Sigmoid colon (tissue), 6 donors: ENCODE measurements at regions not wholly inside any gene's neighbourhood (a gene's known extent, or its start where the extent isn't known, plus 50 kb on each side); places are given as distances from the start of the nearest gene placed in this dataset.
A peak's percentile ranks its signal among the peaks of the same experiment; 100 is the strongest.

ENCODE experiments used
- DNase-seq: peaks from one replicate; pipeline ENCODE4 v3.0.0-alpha.2; 2019
- H3K27ac ChIP-seq, 4 donors: fragments of 200-600 bp; sonication (generic); one replicate each; pipeline ENCODE4 v1.5.1; 2016 to 2019; ENCODE audit warnings: mild to moderate bottlenecking in 1 of 4
- H3K27me3 ChIP-seq, 3 donors: fragments of 200-600 bp; sonication (generic); one replicate each; pipeline ENCODE4 v1.5.1; 2019; ENCODE audit warnings: mild to moderate bottlenecking in 1 of 3
- H3K36me3 ChIP-seq, 4 donors: fragments of 200-600 bp; sonication (generic); one replicate each; pipeline ENCODE4 v1.5.1; 2016 to 2019
- H3K4me1 ChIP-seq, 4 donors: fragments of 200-600 bp; sonication (generic); one replicate each; pipeline ENCODE4 v1.5.1; 2017 to 2019
- H3K4me3 ChIP-seq, 4 donors: fragments of 200-600 bp; sonication (generic); one replicate each; pipeline ENCODE4 v1.5.1; 2017 to 2019; ENCODE audit warnings: mild to moderate bottlenecking in 2 of 4, moderate library complexity in 1 of 4
- H3K9me3 ChIP-seq, 4 donors: fragments of 200-600 bp in 3 of 4; sonication (generic) in 3 of 4; one replicate each; pipeline versions ENCODE4 v1.5.1 to v1.6.1; 2013 to 2019
- EP300 ChIP-seq, 4 donors: sonication (generic); formaldehyde crosslinking; IDR thresholded peaks; one replicate each; pipeline ENCODE4 v1.6.1; 2017; ENCODE audit warnings: antibody characterized with exemption in 4 of 4
- POLR2A ChIP-seq, 2 donors: fragments of 450-650 bp; IDR thresholded peaks; one replicate each; pipeline ENCODE4 v1.6.1; 2016; ENCODE audit warnings: antibody characterized with exemption in 2 of 2, mild to moderate bottlenecking in 2 of 2, moderate library complexity in 2 of 2
- POLR2AphosphoS5 ChIP-seq, 4 donors: sonication (generic); formaldehyde crosslinking; IDR thresholded peaks; one replicate each; pipeline ENCODE4 v1.6.1; 2017; ENCODE audit warnings: antibody characterized with exemption in 4 of 4
- WGBS, 2 donors: extraction: QIAGEN DNeasy Blood & Tissue Kit; methylation state at CpG; one replicate each; pipeline ENCODE4 v1.1.7; 2013; 5-methylcytosine and 5-hydroxymethylcytosine counted together
- intact Hi-C: fragments of 100-400 bp; cut with DNase I; formaldehyde crosslinking; loops from one replicate; pipeline ENCODE4 v1.15.1; 2023
- TF ChIP-seq, protein P1 (sequence below), 4 experiments: fragments of 450-650 bp in 3 of 4; fragments of 200-600 bp in 1 of 4; IDR thresholded peaks; one replicate each; pipeline ENCODE4 v1.5.1; 2016 to 2019; ENCODE audit warnings: antibody characterized with exemption in 4 of 4, mild to moderate bottlenecking in 3 of 4, moderate library complexity in 2 of 4
- donor health status: healthy with polysubstance abuse.
- donor health status: healthy.

DNA sequence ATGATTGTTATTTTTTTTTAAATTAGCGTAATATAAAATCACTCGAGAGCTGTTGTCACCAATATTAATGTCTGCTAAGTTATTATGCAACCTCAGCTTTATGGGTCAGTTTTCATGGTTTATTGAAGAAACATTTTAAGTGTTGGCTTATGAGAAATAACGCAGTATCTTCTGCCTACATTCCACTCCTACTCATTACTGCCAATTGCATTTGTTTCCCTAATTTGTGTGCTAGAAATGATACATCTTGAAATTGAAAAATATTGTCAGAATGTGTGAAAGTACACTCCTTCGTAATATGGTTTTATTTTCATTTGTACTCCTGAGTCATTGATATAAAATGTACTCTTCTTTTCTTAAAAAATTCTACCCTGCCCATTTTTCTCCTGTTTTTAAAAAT lies 333.3 kb upstream of the HSF2 start:
- no peaks in the 10 kb centered on the region for H3K27me3 ChIP-seq

GRCh38 chr6:122068291-122068769 lies 331.1 kb upstream of the HSF2 start:
- Histone ChIP-seq H3K27ac (peak overlapping the region in 2 of 4 donors; percentile 16 to 59), H3K27me3 (no peaks in the 10 kb centered on the region), H3K9me3 (no peaks in the 10 kb centered on the region), H3K4me3 (no peak overlapping the region), H3K4me1 (peaks cover 0 to 5% (median 0%) of the 10 kb centered on the region in 4 donors), H3K36me3 (no peaks in the 10 kb centered on the region)
- intact Hi-C loops, result no loop called here
- no peak for DNase-seq
- TF ChIP-seq EP300 (IDR thresholded peaks at IDR 0.05) (no peak), POLR2A (IDR thresholded peaks at IDR 0.05) (no peak), POLR2AphosphoS5 (IDR thresholded peaks at IDR 0.05) (no peak)
- TF ChIP-seq, protein P1, sequence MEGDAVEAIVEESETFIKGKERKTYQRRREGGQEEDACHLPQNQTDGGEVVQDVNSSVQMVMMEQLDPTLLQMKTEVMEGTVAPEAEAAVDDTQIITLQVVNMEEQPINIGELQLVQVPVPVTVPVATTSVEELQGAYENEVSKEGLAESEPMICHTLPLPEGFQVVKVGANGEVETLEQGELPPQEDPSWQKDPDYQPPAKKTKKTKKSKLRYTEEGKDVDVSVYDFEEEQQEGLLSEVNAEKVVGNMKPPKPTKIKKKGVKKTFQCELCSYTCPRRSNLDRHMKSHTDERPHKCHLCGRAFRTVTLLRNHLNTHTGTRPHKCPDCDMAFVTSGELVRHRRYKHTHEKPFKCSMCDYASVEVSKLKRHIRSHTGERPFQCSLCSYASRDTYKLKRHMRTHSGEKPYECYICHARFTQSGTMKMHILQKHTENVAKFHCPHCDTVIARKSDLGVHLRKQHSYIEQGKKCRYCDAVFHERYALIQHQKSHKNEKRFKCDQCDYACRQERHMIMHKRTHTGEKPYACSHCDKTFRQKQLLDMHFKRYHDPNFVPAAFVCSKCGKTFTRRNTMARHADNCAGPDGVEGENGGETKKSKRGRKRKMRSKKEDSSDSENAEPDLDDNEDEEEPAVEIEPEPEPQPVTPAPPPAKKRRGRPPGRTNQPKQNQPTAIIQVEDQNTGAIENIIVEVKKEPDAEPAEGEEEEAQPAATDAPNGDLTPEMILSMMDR (IDR thresholded peaks at IDR 0.05), result no peak
- WGBS, 2 donors, result 27 to 45% methylated on average over 3 of the region's 3 CpGs

More for the DNA sequence above, 333.3 kb upstream of the HSF2 start:
- TF ChIP-seq EP300 (IDR thresholded peaks at IDR 0.05) (no peak), POLR2A (IDR thresholded peaks at IDR 0.05) (no peak), POLR2AphosphoS5 (IDR thresholded peaks at IDR 0.05) (no peak)
- TF ChIP-seq, protein P1 (IDR thresholded peaks at IDR 0.05), result no peak
- Histone ChIP-seq H3K4me3 (no peak overlapping the region), H3K36me3 (no peaks in the 10 kb centered on the region), H3K9me3 (no peaks in the 10 kb centered on the region), H3K27ac (no peak overlapping the region), H3K4me1 (peaks cover 0 to 5% (median 0%) of the 10 kb centered on the region in 4 donors)
- DNase-seq, result no peak
- intact Hi-C loops, result no loop called here
- WGBS, 2 donors, result 83 to 84% methylated on average over 4 of the region's 4 CpGs

GRCh38 chr6:122069932-122070331 lies 329.5 kb upstream of the HSF2 start:
- TF ChIP-seq, protein P1 (IDR thresholded peaks at IDR 0.05), result no peak
- TF ChIP-seq POLR2A (IDR thresholded peaks at IDR 0.05) (no peak), POLR2AphosphoS5 (IDR thresholded peaks at IDR 0.05) (no peak), EP300 (IDR thresholded peaks at IDR 0.05) (no peak)
- 63 to 72% methylated on average over 4 of the region's 4 CpGs for WGBS, 2 donors
- intact Hi-C loops, result no loop called here

DNA sequence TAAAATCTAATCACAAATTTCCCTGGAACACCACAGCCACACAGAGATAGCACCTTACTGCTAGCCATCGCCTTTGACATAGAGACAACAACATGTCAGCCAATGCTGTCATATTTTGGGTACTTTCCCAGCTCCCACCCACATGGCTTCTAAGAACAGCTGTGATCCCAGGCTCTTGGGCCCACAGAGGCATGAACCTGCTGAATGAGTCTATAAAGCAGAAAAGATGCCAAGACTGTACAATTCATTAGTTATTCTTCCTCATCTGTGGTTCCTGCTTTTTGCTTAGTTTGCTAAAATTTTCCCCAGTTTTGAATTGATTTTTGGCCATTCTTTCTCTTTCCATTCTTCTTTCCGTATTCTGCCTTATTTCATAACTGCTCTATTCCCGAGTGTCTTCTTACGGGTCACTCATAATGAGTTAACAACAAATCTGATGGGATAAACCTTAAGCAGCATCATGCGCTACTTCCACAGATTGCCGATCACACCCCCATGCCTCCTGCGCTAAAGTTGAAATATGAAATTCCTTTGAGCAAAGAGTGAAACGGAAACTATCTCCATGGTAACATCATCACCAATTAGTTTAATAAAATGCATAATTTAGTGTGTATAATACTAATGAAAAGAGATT lies 327.3 kb upstream of the HSF2 start:
- Histone ChIP-seq H3K27ac (no peak overlapping the region), H3K36me3 (no peaks in the 10 kb centered on the region), H3K4me3 (no peak overlapping the region), H3K27me3 (no peaks in the 10 kb centered on the region), H3K4me1 (peaks cover 0 to 5% (median 0%) of the 10 kb centered on the region in 4 donors), H3K9me3 (no peaks in the 10 kb centered on the region)
- 86 to 87% methylated on average over 8 of the region's 8 CpGs for WGBS, 2 donors
- TF ChIP-seq, protein P1 (IDR thresholded peaks at IDR 0.05), result no peak
- TF ChIP-seq POLR2AphosphoS5 (IDR thresholded peaks at IDR 0.05), result no peak
- TF ChIP-seq EP300 (IDR thresholded peaks at IDR 0.05), result no peak
- no peak for TF ChIP-seq POLR2A (IDR thresholded peaks at IDR 0.05)
- DNase-seq, result no peak
- intact Hi-C loops, result no loop called here

More at GRCh38 chr6:122069932-122070331, 329.5 kb upstream of the HSF2 start:
- H3K4me3 ChIP-seq, result no peak overlapping the region
- peaks cover 0 to 5% (median 0%) of the 10 kb centered on the region in 4 donors for H3K4me1 ChIP-seq
- H3K27ac ChIP-seq, result no peak overlapping the region
- H3K36me3 ChIP-seq, result no peaks in the 10 kb centered on the region
- no peaks in the 10 kb centered on the region for H3K9me3 ChIP-seq
- no peak for DNase-seq
- no peaks in the 10 kb centered on the region for H3K27me3 ChIP-seq
